ENCODE measurements at regions not wholly inside any gene's neighbourhood (a gene's known extent, or its start where the extent isn't known, plus 50 kb on each side); places are given as distances from the start of the nearest gene placed in this dataset.
"Not testable (repeated sequence)": the region's sequence is repeated elsewhere in the genome, so short reads cannot be mapped to it uniquely, and the experiment has no call there.

- DNase-seq = no peak
Observed at GRCh38 chr5:57721226-57721625, 238.6 kb upstream of the ACTBL2 start.

GRCh38 chr5:57720656-57721055 lies 238.0 kb upstream of the ACTBL2 start:
- DNase-seq = no peak

- no peak for DNase-seq
Observed at GRCh38 chr5:57719216-57719615, 236.6 kb upstream of the ACTBL2 start.

- no peak for DNase-seq
Observed at GRCh38 chr5:57718155-57718554, 235.5 kb upstream of the ACTBL2 start.

- no peak for DNase-seq
Observed at GRCh38 chr5:57717555-57717954, 234.9 kb upstream of the ACTBL2 start.

- no peak for DNase-seq
Observed at GRCh38 chr5:57716661-57717060, 234.1 kb upstream of the ACTBL2 start.

GRCh38 chr5:57715296-57715695 lies 232.7 kb upstream of the ACTBL2 start:
- no peak for DNase-seq

GRCh38 chr5:57713535-57713934 lies 230.9 kb upstream of the ACTBL2 start:
- not testable (repeated sequence) for DNase-seq

GRCh38 chr5:57711946-57712345 lies 229.3 kb upstream of the ACTBL2 start:
- no peak for DNase-seq

- no peak for DNase-seq
Observed at GRCh38 chr5:57711471-57711870, 228.9 kb upstream of the ACTBL2 start.

- DNase-seq = no peak
Observed at GRCh38 chr5:57710126-57710525, 227.5 kb upstream of the ACTBL2 start.

GRCh38 chr5:57705769-57706168 lies 223.2 kb upstream of the ACTBL2 start:
- DNase-seq = no peak

- DNase-seq = no peak
Observed at GRCh38 chr5:57703721-57704120, 221.1 kb upstream of the ACTBL2 start.

- DNase-seq = no peak
Observed at GRCh38 chr5:57700484-57700883, 217.9 kb upstream of the ACTBL2 start.

- DNase-seq = no peak
Observed at GRCh38 chr5:57700072-57700471, 217.5 kb upstream of the ACTBL2 start.

GRCh38 chr5:57698802-57699201 lies 216.2 kb upstream of the ACTBL2 start:
- no peak for DNase-seq

GRCh38 chr5:57698086-57698485 lies 215.5 kb upstream of the ACTBL2 start:
- DNase-seq = no peak

GRCh38 chr5:57696825-57697570 lies 214.4 kb upstream of the ACTBL2 start:
- no peak for DNase-seq

- no peak for DNase-seq
Observed at GRCh38 chr5:57696389-57696769, 213.8 kb upstream of the ACTBL2 start.

GRCh38 chr5:57695706-57696388 lies 213.2 kb upstream of the ACTBL2 start:
- no peak for DNase-seq

- DNase-seq = no peak
Observed at GRCh38 chr5:57695179-57695578, 212.6 kb upstream of the ACTBL2 start.

- no peak for DNase-seq
Observed at GRCh38 chr5:57693488-57694305, 211.1 kb upstream of the ACTBL2 start.

- no peak for DNase-seq
Observed at GRCh38 chr5:57692582-57693487, 210.2 kb upstream of the ACTBL2 start.

Measured in NCI-H1436 treated with DMSO at 0.1 percent for 48 hours (cell line).